Suprapubic skin (tissue), 4 donors: ENCODE measurements at regions not wholly inside any gene's neighbourhood (a gene's known extent, or its start where the extent isn't known, plus 50 kb on each side); places are given as distances from the start of the nearest gene placed in this dataset.

Experiments used
- DNase-seq, 2 donors: peaks; one replicate each; pipeline ENCODE4 v3.0.0-alpha.2; 2019; ENCODE audit warnings: low spot score in 2 of 2
- H3K27ac ChIP-seq: fragments of 200-600 bp; sonication (generic); one replicate; pipeline ENCODE4 v1.5.1; 2019
- H3K27me3 ChIP-seq: fragments of 200-600 bp; sonication (generic); one replicate; pipeline ENCODE4 v1.5.1; 2019
- H3K36me3 ChIP-seq: fragments of 200-600 bp; sonication (generic); one replicate; pipeline ENCODE4 v1.5.1; 2019
- H3K4me1 ChIP-seq: fragments of 200-600 bp; sonication (generic); one replicate; pipeline ENCODE4 v1.5.1; 2019
- H3K4me3 ChIP-seq: fragments of 200-600 bp; sonication (generic); one replicate; pipeline ENCODE4 v1.5.1; 2019; ENCODE audit warnings: mild to moderate bottlenecking
- H3K9me3 ChIP-seq: fragments of 200-600 bp; sonication (generic); one replicate; pipeline ENCODE4 v1.5.1; 2019
- EP300 ChIP-seq: sonication (generic); formaldehyde crosslinking; IDR thresholded peaks from one replicate; pipeline ENCODE4 v1.6.1; 2017; ENCODE audit warnings: antibody characterized with exemption
- POLR2A ChIP-seq, 2 donors: fragments of 450-650 bp; IDR thresholded peaks; one replicate each; pipeline ENCODE4 v1.6.1; 2017; ENCODE audit warnings: antibody characterized with exemption in 2 of 2, mild to moderate bottlenecking in 2 of 2, moderate library complexity in 2 of 2
- POLR2AphosphoS5 ChIP-seq, 3 donors: sonication (generic); formaldehyde crosslinking; IDR thresholded peaks; one replicate each; pipeline ENCODE4 v1.6.1; 2017; ENCODE audit warnings: antibody characterized with exemption in 3 of 3
- WGBS: methylation state at CpG from one replicate; pipeline ENCODE4 v1.1.5; 2018; 5-methylcytosine and 5-hydroxymethylcytosine counted together
- TF ChIP-seq, protein P1 (sequence below), 2 donors: fragments of 200-600 bp in 1 of 2; fragments of 450-650 bp in 1 of 2; sonication (generic) in 1 of 2; IDR thresholded peaks; one replicate each; pipeline ENCODE4 v1.5.1; 2016 to 2019; ENCODE audit warnings: antibody characterized with exemption in 2 of 2, mild to moderate bottlenecking in 1 of 2, moderate library complexity in 1 of 2

DNA sequence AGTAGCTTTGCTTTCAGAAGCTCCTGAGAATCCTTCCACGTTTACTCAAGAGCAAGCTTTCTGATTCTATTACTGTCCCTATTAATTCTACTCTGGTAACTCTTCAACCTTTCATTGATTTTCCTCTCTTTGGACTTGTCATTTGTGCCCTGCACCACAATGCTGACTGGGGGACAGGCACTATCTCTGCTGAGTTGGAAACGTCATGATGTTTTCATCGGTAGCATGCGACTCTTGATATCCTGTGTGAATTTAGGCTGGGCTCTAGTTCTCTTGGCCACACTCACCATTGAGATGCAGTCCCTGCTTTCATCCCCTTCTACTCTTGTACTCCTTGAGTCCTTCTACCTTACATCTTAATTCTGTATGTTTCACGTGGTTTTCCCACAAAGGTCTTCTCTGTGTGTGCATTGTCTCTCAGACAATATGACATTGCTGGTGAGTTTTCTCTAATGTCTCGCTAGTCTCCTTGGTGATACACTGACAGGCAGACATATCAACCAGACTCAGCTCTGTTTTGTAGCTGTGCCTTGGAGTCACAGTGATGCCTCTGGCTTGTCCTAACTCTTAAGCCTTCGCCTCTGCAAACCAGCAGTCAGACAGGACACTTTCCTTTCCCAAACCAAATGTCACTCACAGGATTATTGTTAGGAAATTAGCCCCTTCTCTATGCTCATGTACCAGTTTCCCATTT lies 223.6 kb upstream of the ADGRL2 start:
- Histone ChIP-seq H3K27ac (no peak overlapping the region), H3K9me3 (no peaks in the 10 kb centered on the region), H3K27me3 (no peaks in the 10 kb centered on the region), H3K4me1 (peaks cover 11% of the 10 kb centered on the region), H3K36me3 (no peaks in the 10 kb centered on the region), H3K4me3 (no peak overlapping the region)
- 92% methylated on average over 7 of the region's 7 CpGs for WGBS
- DNase-seq = no peak
- no peak for TF ChIP-seq POLR2A (IDR thresholded peaks at IDR 0.05)

DNA sequence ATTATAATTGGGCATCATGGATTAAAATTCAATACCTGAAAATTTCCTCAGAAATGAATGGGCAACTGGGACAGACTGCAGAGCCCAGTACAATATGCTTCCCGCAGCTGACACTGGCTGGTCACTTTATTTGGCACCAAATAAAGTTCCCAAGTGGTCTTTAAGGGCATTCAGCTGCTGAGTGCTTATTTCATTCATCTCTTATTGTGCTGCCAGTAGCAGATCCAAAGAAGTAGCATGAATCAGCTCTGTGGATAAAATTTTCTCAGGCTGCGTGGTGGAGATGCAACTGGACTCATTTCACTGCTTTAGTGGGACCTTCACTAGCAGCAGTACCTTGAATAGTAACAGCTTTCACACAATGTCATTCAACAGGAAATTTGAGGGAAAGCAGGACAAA lies 226.3 kb upstream of the ADGRL2 start:
- DNase-seq = no peak
- H3K9me3 ChIP-seq = no peaks in the 10 kb centered on the region
- H3K4me3 ChIP-seq = no peak overlapping the region
- TF ChIP-seq, protein P1, sequence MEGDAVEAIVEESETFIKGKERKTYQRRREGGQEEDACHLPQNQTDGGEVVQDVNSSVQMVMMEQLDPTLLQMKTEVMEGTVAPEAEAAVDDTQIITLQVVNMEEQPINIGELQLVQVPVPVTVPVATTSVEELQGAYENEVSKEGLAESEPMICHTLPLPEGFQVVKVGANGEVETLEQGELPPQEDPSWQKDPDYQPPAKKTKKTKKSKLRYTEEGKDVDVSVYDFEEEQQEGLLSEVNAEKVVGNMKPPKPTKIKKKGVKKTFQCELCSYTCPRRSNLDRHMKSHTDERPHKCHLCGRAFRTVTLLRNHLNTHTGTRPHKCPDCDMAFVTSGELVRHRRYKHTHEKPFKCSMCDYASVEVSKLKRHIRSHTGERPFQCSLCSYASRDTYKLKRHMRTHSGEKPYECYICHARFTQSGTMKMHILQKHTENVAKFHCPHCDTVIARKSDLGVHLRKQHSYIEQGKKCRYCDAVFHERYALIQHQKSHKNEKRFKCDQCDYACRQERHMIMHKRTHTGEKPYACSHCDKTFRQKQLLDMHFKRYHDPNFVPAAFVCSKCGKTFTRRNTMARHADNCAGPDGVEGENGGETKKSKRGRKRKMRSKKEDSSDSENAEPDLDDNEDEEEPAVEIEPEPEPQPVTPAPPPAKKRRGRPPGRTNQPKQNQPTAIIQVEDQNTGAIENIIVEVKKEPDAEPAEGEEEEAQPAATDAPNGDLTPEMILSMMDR (IDR thresholded peaks at IDR 0.05) = no peak
- no peak for TF ChIP-seq EP300
- H3K27ac ChIP-seq = no peak overlapping the region
- no peaks in the 10 kb centered on the region for H3K36me3 ChIP-seq
- WGBS = 54% methylated on average over 2 of the region's 2 CpGs
- peaks cover 11% of the 10 kb centered on the region for H3K4me1 ChIP-seq
- no peaks in the 10 kb centered on the region for H3K27me3 ChIP-seq

DNA sequence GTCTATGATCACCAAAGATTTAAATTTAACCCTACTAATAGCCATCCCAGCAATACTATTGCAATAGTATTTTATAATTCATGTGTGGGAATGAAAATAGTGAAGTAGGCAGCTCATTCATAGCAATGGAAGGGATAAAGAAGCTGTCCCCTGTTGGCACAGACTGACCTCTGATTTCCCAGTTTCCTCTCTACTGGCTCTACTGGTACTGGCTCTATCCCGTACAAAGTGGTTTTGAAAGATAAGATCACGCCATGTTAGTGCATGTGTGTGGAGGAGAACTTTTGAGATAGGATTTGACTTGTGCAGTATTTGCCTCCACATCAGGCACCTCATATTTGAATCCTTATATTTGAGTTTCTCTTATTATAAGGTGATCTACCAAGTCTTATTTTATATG lies 227.3 kb upstream of the ADGRL2 start:
- TF ChIP-seq POLR2A (IDR thresholded peaks at IDR 0.05) (no peak), POLR2AphosphoS5 (IDR thresholded peaks at IDR 0.05) (no peak), EP300 (no peak)
- TF ChIP-seq, protein P1 (IDR thresholded peaks at IDR 0.05) = no peak
- Histone ChIP-seq H3K9me3 (no peaks in the 10 kb centered on the region), H3K36me3 (no peaks in the 10 kb centered on the region), H3K27me3 (no peaks in the 10 kb centered on the region), H3K4me1 (peaks cover 11% of the 10 kb centered on the region), H3K4me3 (no peak overlapping the region), H3K27ac (no peak overlapping the region)
- DNase-seq = no peak
- 59% methylated on average over 2 of the region's 2 CpGs for WGBS

DNA sequence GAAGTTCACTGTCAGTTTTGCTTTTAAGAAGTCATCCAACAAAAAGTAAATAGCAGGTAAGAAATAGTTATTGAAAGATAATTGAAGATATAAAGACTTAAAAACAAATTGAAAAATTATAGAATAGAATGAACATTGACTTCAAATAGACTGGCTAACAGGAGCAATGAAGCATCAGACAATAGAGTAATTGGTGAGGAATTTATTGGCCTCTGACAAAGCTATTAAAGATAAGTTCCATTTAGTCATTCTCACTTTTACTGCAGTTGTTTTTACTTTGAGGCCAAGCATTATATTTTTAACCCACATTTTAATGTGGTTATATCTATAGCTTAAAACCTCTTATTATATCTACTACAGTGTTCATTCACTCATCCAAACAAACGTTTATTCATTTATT lies 228.8 kb upstream of the ADGRL2 start:
- no peaks in the 10 kb centered on the region for H3K27me3 ChIP-seq

DNA sequence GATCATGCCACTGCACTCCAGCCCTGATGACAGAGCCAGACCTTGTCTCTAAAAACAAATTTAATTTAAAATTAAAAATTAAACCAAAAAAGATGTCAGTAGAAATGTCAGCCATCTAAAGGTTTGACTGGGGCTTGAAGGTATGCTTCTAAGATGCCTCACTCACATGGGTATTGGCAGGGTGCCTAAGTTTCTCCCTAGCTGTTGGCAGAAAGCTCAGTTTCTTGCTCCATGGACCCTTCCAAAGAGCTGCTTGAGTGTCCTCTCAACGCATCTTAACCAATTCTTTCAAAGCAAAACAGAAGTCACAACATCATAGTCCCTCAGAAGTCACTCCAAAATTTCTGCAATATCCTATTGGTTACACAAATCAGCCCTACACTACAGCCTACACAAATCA lies 231.0 kb upstream of the ADGRL2 start:
- no peak for DNase-seq

More for the DNA sequence above, 228.8 kb upstream of the ADGRL2 start:
- TF ChIP-seq EP300 = no peak
- TF ChIP-seq, protein P1 (IDR thresholded peaks at IDR 0.05) = no peak
- TF ChIP-seq POLR2A (IDR thresholded peaks at IDR 0.05) = no peak
- TF ChIP-seq POLR2AphosphoS5 (IDR thresholded peaks at IDR 0.05) = no peak
- no peak for DNase-seq
- Histone ChIP-seq H3K9me3 (no peaks in the 10 kb centered on the region), H3K36me3 (no peaks in the 10 kb centered on the region), H3K4me1 (peaks cover 11% of the 10 kb centered on the region), H3K27ac (no peak overlapping the region), H3K4me3 (no peak overlapping the region)
- WGBS = 52% methylated on average over 1 of the region's 1 CpG

More for the DNA sequence above, 231.0 kb upstream of the ADGRL2 start:
- TF ChIP-seq EP300 (no peak), POLR2A (IDR thresholded peaks at IDR 0.05) (no peak), POLR2AphosphoS5 (IDR thresholded peaks at IDR 0.05) (no peak)
- TF ChIP-seq, protein P1 (IDR thresholded peaks at IDR 0.05) = no peak
- no peak overlapping the region for H3K27ac ChIP-seq
- no peaks in the 10 kb centered on the region for H3K27me3 ChIP-seq
- H3K4me3 ChIP-seq = no peak overlapping the region
- WGBS = 89% methylated on average over 1 of the region's 1 CpG
- no peaks in the 10 kb centered on the region for H3K9me3 ChIP-seq
- H3K36me3 ChIP-seq = no peaks in the 10 kb centered on the region
- H3K4me1 ChIP-seq = peaks cover 11% of the 10 kb centered on the region
